DOHH2 (cell line): ENCODE measurements at regions not wholly inside any gene's neighbourhood (a gene's known extent, or its start where the extent isn't known, plus 50 kb on each side); places are given as distances from the start of the nearest gene placed in this dataset.

Source experiments
- H3F3A ChIP-seq: fragments of 200-600 bp; sonication (generic), shearing (Covaris generic); 2 replicates; pipeline ENCODE4 v1.6.0; 2016; ENCODE audit warnings: antibody characterized with exemption, mild to moderate bottlenecking; ENCODE audit not compliant: control insufficient read depth, insufficient read depth
- H3K27ac ChIP-seq: fragments of 200-600 bp; sonication (generic); 2 replicates; pipeline ENCODE4 v1.5.1; 2014; ENCODE audit warnings: low read depth, mild to moderate bottlenecking, low read length, moderate library complexity
- H3K27me3 ChIP-seq: fragments of 200-600 bp; sonication (generic); 2 replicates; pipeline ENCODE4 v1.6.1; 2014; ENCODE audit warnings: mild to moderate bottlenecking, low read length, mixed read lengths; ENCODE audit not compliant: control insufficient read depth
- H3K36me3 ChIP-seq: fragments of 200-600 bp; sonication (generic); 2 replicates; pipeline ENCODE4 v1.6.1; 2014; ENCODE audit warnings: mild to moderate bottlenecking, low read length, moderate library complexity, mixed read lengths; ENCODE audit not compliant: control insufficient read depth
- H3K4me1 ChIP-seq: fragments of 200-600 bp; sonication (generic); 2 replicates; pipeline ENCODE4 v1.6.1; 2014; ENCODE audit warnings: mild to moderate bottlenecking, low read length, mixed read lengths; ENCODE audit not compliant: control insufficient read depth
- H3K4me2 ChIP-seq: fragments of 200-600 bp; sonication (generic); 2 replicates; pipeline ENCODE4 v1.6.0; 2014; ENCODE audit warnings: mild to moderate bottlenecking, low read length, moderate library complexity
- H3K4me3 ChIP-seq: fragments of 200-600 bp; sonication (generic); 2 replicates; pipeline ENCODE4 v1.5.1; 2014; ENCODE audit warnings: mild to moderate bottlenecking, low read length, mixed read lengths
- H3K79me2 ChIP-seq: fragments of 200-600 bp; sonication (generic); 2 replicates; pipeline ENCODE4 v1.6.1; 2014; ENCODE audit warnings: mild to moderate bottlenecking, low read length, mixed read lengths; ENCODE audit not compliant: control insufficient read depth
- H3K9me2 ChIP-seq: fragments of 200-600 bp; sonication (generic); replicated peaks from 2 replicates; pipeline ENCODE4 v1.6.1; 2014; ENCODE audit warnings: mild to moderate bottlenecking, low read length, mixed read lengths; ENCODE audit not compliant: control insufficient read depth
- H3K9me3 ChIP-seq: fragments of 200-600 bp; sonication (generic); 2 replicates; pipeline ENCODE4 v1.6.1; 2014; ENCODE audit warnings: antibody characterized with exemption, low read length, mixed read lengths; ENCODE audit not compliant: control insufficient read depth, insufficient read depth
- H4K20me1 ChIP-seq: fragments of 200-600 bp; sonication (generic); 2 replicates; pipeline ENCODE4 v1.6.0; 2014; ENCODE audit warnings: low read depth, mild to moderate bottlenecking, antibody characterized with exemption, low read length, moderate library complexity; ENCODE audit not compliant: control insufficient read depth, insufficient read depth
- CTCF ChIP-seq: fragments of 200-600 bp; sonication (generic); IDR thresholded peaks from one replicate; pipeline ENCODE4 v1.5.1; 2014; ENCODE audit warnings: antibody characterized with exemption, mild to moderate bottlenecking, low read depth, low read length; ENCODE audit not compliant: poor library complexity, severe bottlenecking
- EZH2phosphoT487 ChIP-seq: fragments of 200-600 bp; sonication (generic); IDR thresholded peaks from 2 replicates; pipeline ENCODE4 v1.6.1; 2017; ENCODE audit warnings: borderline replicate concordance, mild to moderate bottlenecking, antibody characterized with exemption, low read length, moderate library complexity, mixed read lengths

GRCh38 chr10:130960531-130960930 is 351.0 kb downstream of the TCERG1L start:
- Histone ChIP-seq H3K9me3 (peaks cover 5% of the 10 kb centered on the region; the same call in 1 of the 2 replicates), H3K36me3 (no peaks in the 10 kb centered on the region), H3K27ac (no peak overlapping the region), H3K4me1 (no peaks in the 10 kb centered on the region), H3K27me3 (no peaks in the 10 kb centered on the region), H3K79me2 (no peaks in the 10 kb centered on the region), H3K4me2 (no peak overlapping the region), H3K4me3 (no peak overlapping the region), H4K20me1 (no peaks in the 10 kb centered on the region), H3K9me2 (no peaks in the 10 kb centered on the region), H3F3A (no peaks in the 10 kb centered on the region)
- no peak for TF ChIP-seq EZH2phosphoT487
- no peak for TF ChIP-seq CTCF

DNA sequence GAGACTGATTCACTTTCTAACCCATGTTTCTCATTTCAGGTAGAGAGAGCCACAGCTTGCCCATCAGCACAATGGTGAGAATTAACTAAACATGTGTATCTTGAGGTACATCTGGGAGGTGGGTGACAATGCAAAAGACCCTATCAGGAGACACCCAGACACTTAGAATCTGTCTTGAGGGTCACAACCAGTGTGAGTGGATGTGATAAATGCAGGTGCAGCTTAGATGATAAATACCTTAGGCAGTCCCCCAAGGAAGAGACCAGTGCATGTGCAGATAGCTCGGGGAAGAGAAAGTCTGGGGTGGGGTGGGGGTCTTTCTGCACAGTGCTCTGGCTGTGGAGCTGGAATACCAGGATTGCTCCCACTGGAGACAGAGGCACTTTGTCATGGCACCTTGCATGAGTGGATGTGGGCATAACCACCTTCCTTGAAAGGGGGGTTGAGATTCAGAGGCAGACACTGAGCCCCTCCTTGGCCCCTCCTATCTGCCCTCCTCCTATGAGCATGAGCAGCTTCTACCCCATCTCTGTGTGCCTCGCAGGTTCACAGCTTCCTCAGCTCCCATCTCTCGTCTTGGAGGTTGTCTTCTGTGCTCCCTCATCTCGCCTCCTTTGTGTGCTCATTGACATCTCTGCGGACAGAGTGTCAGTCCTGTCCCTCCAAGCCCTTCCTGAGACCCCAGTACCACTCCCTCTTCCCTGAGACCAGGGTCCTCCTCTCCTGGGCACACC is 349.8 kb downstream of the TCERG1L start:
- no peak for TF ChIP-seq EZH2phosphoT487
- no peak for TF ChIP-seq CTCF
- H3K4me3 ChIP-seq: no peak overlapping the region

GRCh38 chr10:130962240-130963051 is 349.1 kb downstream of the TCERG1L start:
- no peaks in the 10 kb centered on the region for H3K4me1 ChIP-seq
- peaks cover 5% of the 10 kb centered on the region; the same call in 1 of the 2 replicates for H3K9me3 ChIP-seq
- H3F3A ChIP-seq: no peaks in the 10 kb centered on the region
- no peaks in the 10 kb centered on the region for H4K20me1 ChIP-seq
- no peaks in the 10 kb centered on the region for H3K27me3 ChIP-seq
- H3K79me2 ChIP-seq: no peaks in the 10 kb centered on the region
- H3K4me3 ChIP-seq: no peak overlapping the region
- TF ChIP-seq EZH2phosphoT487 (no peak), CTCF (no peak)
- H3K36me3 ChIP-seq: no peaks in the 10 kb centered on the region
- H3K27ac ChIP-seq: no peak overlapping the region
- no peaks in the 10 kb centered on the region for H3K9me2 ChIP-seq
- no peak overlapping the region for H3K4me2 ChIP-seq

More for the DNA sequence above, 349.8 kb downstream of the TCERG1L start:
- Histone ChIP-seq H4K20me1 (no peaks in the 10 kb centered on the region), H3K4me2 (no peak overlapping the region), H3F3A (no peaks in the 10 kb centered on the region), H3K9me2 (no peaks in the 10 kb centered on the region), H3K79me2 (no peaks in the 10 kb centered on the region), H3K27ac (no peak overlapping the region), H3K27me3 (no peaks in the 10 kb centered on the region), H3K4me1 (no peaks in the 10 kb centered on the region), H3K36me3 (no peaks in the 10 kb centered on the region), H3K9me3 (peaks cover 5% of the 10 kb centered on the region; the same call in 1 of the 2 replicates)
